HG03280 (cell line): ENCODE measurements at regions not wholly inside any gene's neighbourhood (a gene's known extent, or its start where the extent isn't known, plus 50 kb on each side); places are given as distances from the start of the nearest gene placed in this dataset.
"Not testable (repeated sequence)": the region's sequence is repeated elsewhere in the genome, so short reads cannot be mapped to it uniquely, and the experiment has no call there.

ENCODE experiments used
- ATAC-seq: cut with Tn5 transposase; IDR thresholded peaks from one replicate; pipeline ENCODE4 v1.9.1; 2021; ENCODE audit warnings: mild to moderate bottlenecking, moderate library complexity; ENCODE audit not compliant: unreplicated experiment

- no peak for ATAC-seq
These were observed 817.5 kb downstream of the EFNA5 start for GRCh38 chr5:106853266-106853665.

DNA sequence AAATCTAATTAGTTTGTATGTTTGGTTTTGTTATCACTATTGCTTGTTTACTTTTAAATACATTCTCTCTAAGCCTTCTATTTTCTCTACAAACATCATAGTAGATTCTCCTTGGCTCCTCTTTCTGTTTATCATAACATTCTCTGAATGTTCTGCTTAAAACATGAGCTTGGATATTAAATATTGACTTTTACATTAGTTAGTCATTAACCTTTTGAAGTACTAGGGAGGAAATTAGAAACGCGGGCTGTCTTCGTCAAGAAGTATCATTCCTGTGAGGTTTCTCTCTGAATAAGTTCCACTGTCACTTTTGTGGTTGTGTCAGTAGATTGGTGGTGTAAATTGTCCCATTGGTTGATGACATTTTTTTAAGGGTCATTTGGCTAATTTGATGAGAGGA lies 821.5 kb downstream of the EFNA5 start:
- no peak for ATAC-seq

GRCh38 chr5:106843812-106844416 lies 826.8 kb downstream of the EFNA5 start:
- ATAC-seq: no peak

DNA sequence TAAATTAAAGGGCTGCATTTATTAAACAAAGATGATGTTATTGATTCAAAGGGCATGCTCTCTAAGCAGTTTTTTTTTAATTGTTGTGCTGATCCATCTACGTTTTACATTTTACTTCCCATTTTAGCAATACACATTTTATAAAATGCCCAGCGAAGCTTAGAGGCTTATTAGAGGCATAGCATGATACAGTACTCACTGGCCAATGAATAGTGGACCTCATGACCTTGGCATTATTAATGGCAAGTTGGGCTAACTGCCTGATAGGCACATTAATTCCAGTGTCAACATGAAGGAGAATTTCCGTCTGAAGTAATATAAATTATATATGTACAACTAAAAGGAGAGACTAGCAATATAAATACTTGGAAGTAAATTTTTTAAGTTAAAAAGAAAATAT lies 837.2 kb downstream of the EFNA5 start:
- no peak for ATAC-seq

GRCh38 chr5:106827061-106827460 lies 843.7 kb downstream of the EFNA5 start:
- ATAC-seq: no peak

DNA sequence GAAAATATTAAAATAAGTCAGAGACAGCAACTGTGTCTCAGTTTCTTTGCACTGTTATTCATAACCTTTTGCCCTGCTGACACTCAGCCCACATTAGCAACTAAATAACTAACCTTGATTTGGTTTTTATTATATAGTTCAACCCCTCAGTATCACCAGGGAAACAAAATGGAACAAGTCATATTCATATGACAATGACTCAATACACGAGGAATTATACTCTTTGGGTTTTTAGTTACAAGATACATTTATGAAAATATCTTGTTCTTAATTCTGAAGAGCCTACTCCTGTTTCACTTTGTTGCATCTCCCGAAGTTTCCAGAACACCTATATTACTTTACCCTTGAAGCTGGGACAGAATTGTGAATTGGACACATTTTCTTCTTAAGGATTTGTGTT lies 845.4 kb downstream of the EFNA5 start:
- ATAC-seq: no peak

DNA sequence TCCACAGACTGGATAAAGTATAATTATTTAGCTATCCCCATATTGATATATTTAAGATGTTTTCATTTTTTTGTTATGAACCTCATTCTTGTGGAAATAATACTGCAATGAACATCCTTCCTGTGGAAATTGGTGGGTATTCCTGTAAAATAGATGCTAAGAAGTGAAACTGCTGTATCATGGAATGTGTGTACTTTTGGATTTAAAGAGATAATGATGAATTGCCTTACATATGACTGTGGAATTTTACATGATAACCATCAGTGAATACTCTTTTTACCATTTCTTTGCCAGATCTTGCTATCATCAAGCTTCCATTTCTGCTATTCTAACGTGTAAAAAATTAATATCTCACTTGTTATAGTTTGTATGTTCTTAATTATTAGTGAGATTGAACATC lies 847.9 kb downstream of the EFNA5 start:
- no peak for ATAC-seq

DNA sequence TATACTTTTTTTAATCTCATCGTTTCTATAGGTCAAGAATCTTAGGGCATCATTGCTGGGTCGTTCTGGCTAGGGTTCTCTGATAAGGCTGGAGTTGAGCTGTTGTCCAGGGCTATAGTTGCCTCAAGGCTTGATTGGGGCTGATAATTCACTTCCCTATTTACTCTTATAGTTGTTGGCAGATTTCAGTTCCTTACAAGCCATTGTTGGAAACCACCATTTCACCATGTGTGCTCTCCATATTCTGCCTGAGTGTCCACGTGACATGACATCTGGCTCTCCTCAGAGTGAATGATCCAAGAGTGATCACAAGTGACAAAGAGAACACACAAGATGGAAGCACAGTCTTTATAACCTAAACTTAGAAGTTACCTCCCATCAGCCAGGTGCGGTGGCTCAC lies 852.2 kb downstream of the EFNA5 start:
- ATAC-seq: no peak

- no peak for ATAC-seq
These were observed 855.8 kb downstream of the EFNA5 start for GRCh38 chr5:106814961-106815360.

- no peak for ATAC-seq
These were observed 869.2 kb downstream of the EFNA5 start for GRCh38 chr5:106801554-106801953.

GRCh38 chr5:106797996-106798395 lies 872.7 kb downstream of the EFNA5 start:
- no peak for ATAC-seq

DNA sequence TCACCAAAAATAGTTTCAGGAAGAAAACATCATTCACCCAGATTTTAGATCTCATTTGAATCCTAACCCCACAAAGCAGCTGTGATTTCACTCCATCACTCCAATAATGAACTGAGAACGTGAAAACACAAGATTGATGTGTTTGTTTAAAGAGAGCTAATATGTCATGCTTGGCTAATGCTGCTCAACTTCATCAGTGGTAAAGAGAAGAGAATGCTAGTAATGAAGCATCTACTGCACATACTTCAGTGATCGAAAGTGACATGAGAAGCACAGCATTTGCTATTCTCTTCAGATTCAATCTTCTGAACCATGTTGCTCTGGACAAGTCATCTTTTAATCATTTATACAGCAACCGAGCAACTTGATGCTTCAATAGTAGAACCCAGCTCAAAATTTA lies 874.7 kb downstream of the EFNA5 start:
- ATAC-seq: no peak

DNA sequence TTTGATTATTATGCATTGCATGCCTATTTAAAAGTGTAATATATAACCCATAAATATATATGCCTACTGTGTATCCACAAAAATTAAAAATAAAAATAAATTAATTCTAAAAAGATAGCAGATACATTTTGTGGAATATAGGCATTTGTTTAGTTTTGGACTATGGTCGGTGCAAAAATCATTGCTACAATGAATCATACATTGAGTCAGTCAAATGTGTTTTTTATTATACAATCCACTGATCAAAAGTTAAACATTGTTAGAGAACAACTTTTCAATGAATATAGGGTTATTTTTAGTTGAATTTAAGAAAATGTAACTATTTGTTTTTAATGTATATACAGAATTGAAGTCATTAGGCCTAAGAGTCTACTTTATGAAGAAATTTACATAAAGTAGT lies 885.9 kb downstream of the EFNA5 start:
- no peak for ATAC-seq

DNA sequence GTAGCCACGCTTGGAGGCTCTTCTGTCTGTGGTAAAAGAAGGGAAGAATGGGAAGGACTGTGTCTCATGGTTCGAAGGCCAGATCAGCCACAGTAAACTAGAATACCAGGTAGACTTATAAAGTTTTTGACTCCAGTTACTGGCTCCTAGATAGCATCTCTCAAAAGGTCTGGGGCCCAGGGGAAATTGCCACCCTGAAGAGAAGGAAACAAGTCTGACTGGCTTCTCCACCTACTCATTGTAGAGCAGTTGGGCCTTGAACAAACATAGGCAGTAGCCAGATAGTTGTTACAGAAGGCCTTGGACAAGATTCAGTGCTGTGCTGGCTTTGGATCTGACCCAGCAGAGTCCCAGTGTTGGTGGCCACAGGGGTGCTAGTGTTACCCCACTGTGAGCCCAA lies 890.4 kb downstream of the EFNA5 start:
- no peak for ATAC-seq

DNA sequence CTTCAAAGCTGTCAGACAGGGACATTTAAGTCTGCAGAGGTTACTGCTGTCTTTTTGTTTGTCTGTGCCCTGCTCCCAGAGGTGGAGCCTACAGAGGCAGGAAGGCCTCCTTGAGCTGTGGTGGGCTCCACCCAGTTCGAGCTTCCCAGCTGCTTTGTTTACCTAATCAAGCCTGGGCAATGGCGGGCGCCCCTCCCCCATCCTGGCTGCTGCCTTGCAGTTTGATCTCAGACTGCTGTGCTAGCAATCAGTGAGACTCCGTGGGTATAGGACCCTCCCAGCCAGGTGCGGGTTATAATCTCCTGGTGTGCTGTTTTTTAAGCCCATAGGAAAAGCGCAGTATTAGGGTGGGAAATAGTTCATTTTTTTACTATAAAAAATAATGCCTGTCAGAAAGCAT lies 894.2 kb downstream of the EFNA5 start:
- not testable (repeated sequence) for ATAC-seq

DNA sequence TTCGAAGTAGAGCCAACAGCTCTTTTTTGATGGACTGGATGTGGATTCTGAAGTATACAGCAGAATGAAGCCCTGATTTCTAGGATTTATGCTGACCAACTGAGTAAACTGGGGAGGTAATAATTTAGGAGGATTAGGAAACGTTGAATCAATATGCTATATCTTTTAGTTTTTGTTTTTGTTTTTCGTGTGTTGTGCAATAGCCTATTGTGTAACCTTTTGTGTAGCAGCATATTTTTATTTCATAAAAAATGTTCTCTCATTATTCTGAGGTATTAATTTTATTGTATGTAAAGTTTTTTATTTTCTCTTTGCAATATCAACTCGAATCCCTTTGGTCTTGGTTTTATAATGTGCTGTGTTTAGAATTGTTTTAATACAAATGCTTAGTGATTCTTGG lies 902.3 kb downstream of the EFNA5 start:
- ATAC-seq: no peak

DNA sequence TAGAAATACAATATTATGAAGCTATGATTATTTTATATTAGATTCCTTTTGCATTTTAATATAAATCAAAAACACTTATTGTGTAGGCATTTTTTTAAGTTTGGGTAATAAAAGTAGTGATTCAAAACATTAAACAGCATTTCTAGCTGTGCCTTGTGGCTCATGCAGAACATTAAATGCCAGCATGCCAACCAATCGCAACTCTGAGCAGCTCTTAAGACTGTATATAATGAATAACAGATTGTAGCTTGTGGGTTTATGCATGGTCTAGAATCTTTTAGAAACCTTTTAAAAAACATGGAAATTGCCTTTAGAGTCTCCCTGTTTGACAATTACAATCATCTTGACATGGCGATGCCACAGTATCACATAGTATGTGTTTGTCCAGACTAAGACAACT lies 903.8 kb downstream of the EFNA5 start:
- ATAC-seq: no peak

GRCh38 chr5:106759581-106759980 lies 911.2 kb downstream of the EFNA5 start:
- no peak for ATAC-seq

DNA sequence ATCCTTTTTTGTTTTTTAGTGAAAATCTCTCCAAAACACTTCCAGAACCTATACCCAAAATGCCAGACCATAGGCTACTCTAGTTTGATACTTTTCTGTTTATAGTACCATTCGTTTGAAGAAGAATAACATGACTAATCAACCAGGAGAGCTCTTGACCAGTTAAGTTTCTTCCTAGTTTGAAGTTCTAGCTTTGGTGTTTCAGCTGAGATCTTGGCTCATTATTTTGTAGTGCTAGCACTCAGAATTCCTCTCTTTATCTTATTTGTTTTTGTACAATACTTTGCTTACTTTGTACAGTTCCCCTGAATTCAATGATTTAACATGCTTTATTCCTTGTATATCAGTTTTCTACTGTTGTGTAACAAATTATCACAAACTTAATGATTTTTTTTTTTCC lies 911.6 kb downstream of the EFNA5 start:
- ATAC-seq: no peak

GRCh38 chr5:106757672-106758071 lies 913.1 kb downstream of the EFNA5 start:
- no peak for ATAC-seq

- no peak for ATAC-seq
These were observed 914.9 kb downstream of the EFNA5 start for GRCh38 chr5:106755789-106756188.

DNA sequence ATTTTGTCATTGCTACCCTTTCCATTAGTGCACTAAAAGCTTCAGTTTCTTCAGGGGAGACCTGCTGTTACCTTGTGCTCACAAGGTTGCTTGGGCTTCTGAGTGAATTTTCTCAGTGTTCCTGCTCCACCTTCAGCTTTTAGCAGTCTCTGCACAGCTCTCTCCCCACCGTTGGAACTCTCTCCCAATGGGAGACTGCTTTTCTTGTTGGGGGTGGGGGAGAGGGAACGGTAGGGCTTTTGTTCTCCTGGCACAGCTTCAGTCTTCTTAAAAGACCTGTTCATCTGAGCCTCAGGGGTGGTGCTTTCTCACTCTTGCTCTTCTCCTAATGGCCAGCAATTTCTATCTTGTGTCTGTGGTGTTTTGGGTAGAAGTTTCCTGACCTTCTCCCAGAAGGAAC lies 915.7 kb downstream of the EFNA5 start:
- ATAC-seq: no peak

DNA sequence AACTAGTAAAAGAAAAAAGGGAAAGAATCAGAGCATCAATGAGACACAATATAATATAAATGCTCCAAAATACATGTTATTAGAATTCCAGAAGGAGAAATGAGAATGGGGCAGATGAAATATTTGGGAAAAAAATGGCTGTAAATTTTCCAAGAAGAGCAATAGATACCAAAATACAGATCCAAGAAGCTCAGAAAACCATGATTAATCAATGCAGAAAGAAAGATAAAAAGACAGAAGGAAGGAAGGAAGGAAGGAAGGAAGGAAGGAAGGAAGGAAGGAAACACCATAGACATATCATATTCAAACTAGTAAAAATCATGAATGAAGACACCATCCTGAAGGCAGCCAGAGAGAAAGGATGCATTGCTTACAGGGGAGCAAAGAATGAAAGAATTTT lies 920.9 kb downstream of the EFNA5 start:
- no peak for ATAC-seq

DNA sequence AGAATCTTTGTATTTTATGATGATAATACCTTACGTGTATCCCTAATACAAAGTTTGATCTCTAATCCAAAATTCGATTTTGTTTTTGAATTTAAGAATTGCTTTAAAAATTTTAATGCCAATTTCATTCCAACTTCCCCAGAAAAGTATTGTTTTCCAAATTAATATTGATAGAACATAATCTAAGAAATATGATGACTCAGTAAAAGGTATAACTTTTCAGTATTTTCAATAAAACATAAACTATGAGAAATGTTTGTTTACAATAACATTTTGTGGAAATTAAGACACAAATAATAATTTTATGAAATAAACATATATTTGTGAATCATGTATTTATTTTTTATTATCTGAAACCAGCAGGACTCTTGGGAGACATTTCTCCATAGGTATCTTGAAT lies 931.6 kb downstream of the EFNA5 start:
- ATAC-seq: no peak
